Gastrocnemius medialis (tissue), 4 donors: ENCODE measurements at regions not wholly inside any gene's neighbourhood (a gene's known extent, or its start where the extent isn't known, plus 50 kb on each side); places are given as distances from the start of the nearest gene placed in this dataset.

Experiments used
- CTCF ChIP-seq, 5 experiments: fragments of 450-650 bp in 3 of 5; fragments of 200-600 bp in 2 of 5; sonication (generic) in 2 of 5; IDR thresholded peaks in 4 of 5; conservative IDR thresholded peaks in 1 of 5; 1 replicate in 4 of 5; 2 replicates in 1 of 5; pipeline ENCODE4 v1.5.1; 2016 to 2019; ENCODE audit warnings: antibody characterized with exemption in 5 of 5, mild to moderate bottlenecking in 3 of 5, moderate library complexity in 3 of 5
- POLR2A ChIP-seq, 2 donors: fragments of 450-650 bp; IDR thresholded peaks; one replicate each; pipeline ENCODE4 v1.6.1; 2017; ENCODE audit warnings: antibody characterized with exemption in 2 of 2, mild to moderate bottlenecking in 2 of 2, moderate library complexity in 2 of 2

- no peak for TF ChIP-seq CTCF (IDR thresholded peaks at IDR 0.05 in 4 of 5, conservative IDR thresholded peaks at IDR 0.05 in 1 of 5)
- no peak for TF ChIP-seq POLR2A (IDR thresholded peaks at IDR 0.05)
These were observed 67.0 kb upstream of the ZNF648 start for GRCh38 chr1:182128502-182128901.
